ENCODE measurements at regions not wholly inside any gene's neighbourhood (a gene's known extent, or its start where the extent isn't known, plus 50 kb on each side); places are given as distances from the start of the nearest gene placed in this dataset.

DNA sequence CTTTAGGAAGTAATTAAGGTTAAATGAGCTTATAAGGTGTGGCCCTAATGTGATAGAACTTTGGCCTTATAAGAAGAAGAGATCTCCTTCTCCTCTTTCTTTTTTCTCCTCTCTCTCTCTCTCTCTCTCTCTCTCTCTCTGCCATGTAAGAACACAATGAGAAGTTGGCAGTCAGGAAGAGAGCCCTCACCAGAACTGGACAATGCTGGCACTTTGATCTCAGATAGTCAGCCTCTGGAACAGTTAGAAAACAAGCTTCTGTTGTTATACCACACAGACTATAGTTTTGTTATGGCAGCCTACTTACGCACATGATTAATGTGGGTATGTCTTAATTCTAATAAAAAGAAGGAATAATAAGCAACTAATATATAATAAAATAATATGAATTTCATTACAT is 444.2 kb upstream of the LRRC7 start:
- H3K27ac Mint-ChIP-seq = no peak overlapping the region
- H3K4me1 Mint-ChIP-seq (ENCODE audit: unreplicated experiment) = peaks cover 21% of the 10 kb centered on the region
- DNase-seq (ENCODE audit: extremely low spot score, unreplicated experiment) = no peak
- H3K4me3 Mint-ChIP-seq = no peak overlapping the region
- H3K27me3 Mint-ChIP-seq = no peaks in the 10 kb centered on the region
- no peaks in the 10 kb centered on the region for H3K9me3 Mint-ChIP-seq
- no peaks in the 10 kb centered on the region for H3K36me3 Mint-ChIP-seq
- TF ChIP-seq CTCF (conservative IDR thresholded peaks at IDR 0.05) = no peak

GRCh38 chr1:69126796-69127195 is 440.9 kb upstream of the LRRC7 start:
- no peak for DNase-seq (ENCODE audit: extremely low spot score, unreplicated experiment)
- H3K27me3 Mint-ChIP-seq = no peaks in the 10 kb centered on the region
- H3K4me1 Mint-ChIP-seq (ENCODE audit: unreplicated experiment) = peaks cover 26% of the 10 kb centered on the region

GRCh38 chr1:69128204-69128603 is 439.5 kb upstream of the LRRC7 start:
- Mint-ChIP-seq H3K9me3 (no peaks in the 10 kb centered on the region), H3K27ac (no peak overlapping the region), H3K4me1 (ENCODE audit: unreplicated experiment) (peaks cover 26% of the 10 kb centered on the region), H3K4me3 (no peak overlapping the region), H3K27me3 (no peaks in the 10 kb centered on the region), H3K36me3 (no peaks in the 10 kb centered on the region)
- DNase-seq (ENCODE audit: extremely low spot score, unreplicated experiment) = no peak
- no peak for TF ChIP-seq CTCF (conservative IDR thresholded peaks at IDR 0.05)

More at GRCh38 chr1:69126796-69127195, 440.9 kb upstream of the LRRC7 start:
- no peak for TF ChIP-seq CTCF (conservative IDR thresholded peaks at IDR 0.05)
- H3K27ac Mint-ChIP-seq = peak overlapping the region; percentile 8
- H3K36me3 Mint-ChIP-seq = no peaks in the 10 kb centered on the region
- no peaks in the 10 kb centered on the region for H3K9me3 Mint-ChIP-seq
- no peak overlapping the region for H3K4me3 Mint-ChIP-seq

DNA sequence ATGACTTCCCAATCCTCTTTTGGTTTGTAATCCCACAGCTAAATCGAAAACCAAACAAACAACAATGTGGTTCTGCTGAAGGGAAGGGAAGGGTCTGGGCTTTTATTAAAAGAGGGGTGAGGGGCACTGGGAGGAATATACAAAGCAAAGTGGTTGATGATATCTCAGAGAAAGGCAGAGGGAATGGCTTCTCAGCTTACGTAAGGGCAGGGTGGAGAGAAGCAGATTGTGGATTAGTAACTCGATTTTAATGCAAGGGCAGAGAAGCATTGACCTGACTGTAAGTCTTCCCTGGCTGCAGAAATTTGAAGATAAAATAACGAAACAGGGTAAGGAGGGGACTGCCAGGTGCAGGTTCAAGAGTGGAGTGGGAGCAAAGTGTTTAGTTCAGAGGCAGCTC is 438.2 kb upstream of the LRRC7 start:
- H3K27me3 Mint-ChIP-seq = no peaks in the 10 kb centered on the region
- no peak for DNase-seq (ENCODE audit: extremely low spot score, unreplicated experiment)
- peak overlapping the region; percentile 33 for H3K27ac Mint-ChIP-seq
- H3K36me3 Mint-ChIP-seq = no peaks in the 10 kb centered on the region
- H3K4me3 Mint-ChIP-seq = no peak overlapping the region
- H3K9me3 Mint-ChIP-seq = no peaks in the 10 kb centered on the region
- no peak for TF ChIP-seq CTCF (conservative IDR thresholded peaks at IDR 0.05)
- peaks cover 26% of the 10 kb centered on the region for H3K4me1 Mint-ChIP-seq (ENCODE audit: unreplicated experiment)

- Mint-ChIP-seq H3K4me1 (ENCODE audit: unreplicated experiment) (no peaks in the 10 kb centered on the region), H3K27me3 (no peaks in the 10 kb centered on the region), H3K27ac (no peak overlapping the region), H3K36me3 (no peaks in the 10 kb centered on the region), H3K4me3 (no peak overlapping the region), H3K9me3 (peaks cover 4% of the 10 kb centered on the region)
- no peak for TF ChIP-seq CTCF (conservative IDR thresholded peaks at IDR 0.05)
- no peak for DNase-seq (ENCODE audit: extremely low spot score, unreplicated experiment)
These were observed 429.6 kb upstream of the LRRC7 start for GRCh38 chr1:69138172-69138571.

- DNase-seq (ENCODE audit: extremely low spot score, unreplicated experiment) = no peak
- Mint-ChIP-seq H3K27me3 (no peaks in the 10 kb centered on the region), H3K27ac (no peak overlapping the region), H3K4me3 (no peak overlapping the region), H3K9me3 (peaks cover 4% of the 10 kb centered on the region), H3K36me3 (no peaks in the 10 kb centered on the region), H3K4me1 (ENCODE audit: unreplicated experiment) (no peaks in the 10 kb centered on the region)
- no peak for TF ChIP-seq CTCF (conservative IDR thresholded peaks at IDR 0.05)
These were observed 428.7 kb upstream of the LRRC7 start for GRCh38 chr1:69139007-69139406.
